Fibroblast of pulmonary artery (primary cell): ENCODE measurements at regions not wholly inside any gene's neighbourhood (a gene's known extent, or its start where the extent isn't known, plus 50 kb on each side); places are given as distances from the start of the nearest gene placed in this dataset.

Experiments
- DNase-seq: peaks from one replicate; pipeline ENCODE4 v3.0.0-alpha.2; 2010; ENCODE audit warnings: low read depth
- H3K4me3 ChIP-seq: replicated peaks from 2 replicates; pipeline ENCODE4 v1.5.1; 2011; ENCODE audit warnings: low read depth, mild to moderate bottlenecking, control low read depth, low read length, moderate library complexity
- CTCF ChIP-seq: IDR thresholded peaks from 2 replicates; pipeline ENCODE4 v1.5.1; 2011; ENCODE audit warnings: mild to moderate bottlenecking, control low read depth, low read length, inconsistent platforms; ENCODE audit errors: missing control alignments

GRCh38 chr20:58162986-58163385, 65.5 kb downstream of the ANKRD60 start:
- no peak for DNase-seq
- no peak overlapping the region for H3K4me3 ChIP-seq
- no peak for TF ChIP-seq CTCF

- H3K4me3 ChIP-seq, result no peak overlapping the region
- TF ChIP-seq CTCF, result no peak
- DNase-seq, result no peak
Measured at GRCh38 chr20:58161192-58161591, 67.3 kb downstream of the ANKRD60 start.

GRCh38 chr20:58160451-58161061, 67.9 kb downstream of the ANKRD60 start:
- no peak overlapping the region for H3K4me3 ChIP-seq
- DNase-seq, result no peak
- no peak for TF ChIP-seq CTCF

- no peak overlapping the region for H3K4me3 ChIP-seq
- no peak for TF ChIP-seq CTCF
- no peak for DNase-seq
Measured at GRCh38 chr20:58155148-58155925, 73.1 kb downstream of the ANKRD60 start.

GRCh38 chr20:58154113-58154512, 74.3 kb downstream of the ANKRD60 start:
- TF ChIP-seq CTCF, result no peak
- H3K4me3 ChIP-seq, result no peak overlapping the region
- DNase-seq, result no peak

- no peak for DNase-seq
- H3K4me3 ChIP-seq, result no peak overlapping the region
- TF ChIP-seq CTCF, result no peak
Measured at GRCh38 chr20:58153121-58153520, 75.3 kb downstream of the ANKRD60 start.

GRCh38 chr20:58150772-58151171, 77.7 kb downstream of the ANKRD60 start:
- no peak for DNase-seq
- no peak for TF ChIP-seq CTCF
- no peak overlapping the region for H3K4me3 ChIP-seq
